Dendritic cell treated with granulocyte-macrophage colony-stimulating factor and Interleukin-4, amounts not matched to agents 40 ng/mL and 50 ng/mL, for 4 days (primary cell): ENCODE measurements at regions not wholly inside any gene's neighbourhood (a gene's known extent, or its start where the extent isn't known, plus 50 kb on each side); places are given as distances from the start of the nearest gene placed in this dataset.

ENCODE experiments used
- H3K27ac Mint-ChIP-seq: one replicate; pipeline ENCODE4 v1.8.0; 2022; ENCODE audit warnings: mild to moderate bottlenecking, mixed read lengths
- H3K27me3 Mint-ChIP-seq: one replicate; pipeline ENCODE4 v1.8.0; 2022; ENCODE audit warnings: mild to moderate bottlenecking, mixed read lengths
- H3K36me3 Mint-ChIP-seq: one replicate; pipeline ENCODE4 v1.8.0; 2022; ENCODE audit warnings: low read depth, mixed read lengths
- H3K4me1 Mint-ChIP-seq: one replicate; pipeline ENCODE4 v1.8.0; 2022; ENCODE audit warnings: low read depth, mixed read lengths
- H3K4me3 Mint-ChIP-seq: one replicate; pipeline ENCODE4 v1.8.0; 2022; ENCODE audit warnings: mild to moderate bottlenecking, moderate library complexity, mixed read lengths
- H3K9me3 Mint-ChIP-seq: one replicate; pipeline ENCODE4 v1.8.0; 2022; ENCODE audit warnings: mixed read lengths
- intact Hi-C: fragments of 100-400 bp; cut with micrococcal nuclease; formaldehyde crosslinking; loops from one replicate; pipeline ENCODE4 v1.15.0; 2022

- Mint-ChIP-seq H3K4me3 (no peak overlapping the region), H3K4me1 (no peaks in the 10 kb centered on the region), H3K27ac (no peak overlapping the region), H3K9me3 (no peaks in the 10 kb centered on the region), H3K27me3 (no peaks in the 10 kb centered on the region), H3K36me3 (no peaks in the 10 kb centered on the region)
- intact Hi-C loops: no loop called here
Observed at GRCh38 chr13:105607426-105607825, 928.0 kb downstream of the EFNB2 start.

- Mint-ChIP-seq H3K27ac (no peak overlapping the region), H3K36me3 (no peaks in the 10 kb centered on the region), H3K4me1 (no peaks in the 10 kb centered on the region), H3K4me3 (no peak overlapping the region), H3K27me3 (no peaks in the 10 kb centered on the region), H3K9me3 (no peaks in the 10 kb centered on the region)
- intact Hi-C loops: no loop called here
Observed at GRCh38 chr13:105607016-105607415, 928.4 kb downstream of the EFNB2 start.

- Mint-ChIP-seq H3K27ac (no peak overlapping the region), H3K27me3 (no peaks in the 10 kb centered on the region), H3K9me3 (peaks cover 28% of the 10 kb centered on the region), H3K4me3 (no peak overlapping the region), H3K4me1 (no peaks in the 10 kb centered on the region), H3K36me3 (no peaks in the 10 kb centered on the region)
- intact Hi-C loops: no loop called here
Observed at GRCh38 chr13:105602956-105603670, 932.3 kb downstream of the EFNB2 start.

- Mint-ChIP-seq H3K36me3 (no peaks in the 10 kb centered on the region), H3K4me3 (no peak overlapping the region), H3K27me3 (no peaks in the 10 kb centered on the region), H3K4me1 (no peaks in the 10 kb centered on the region), H3K27ac (no peak overlapping the region), H3K9me3 (peaks cover 54% of the 10 kb centered on the region)
- intact Hi-C loops: no loop called here
Observed at GRCh38 chr13:105599477-105600037, 935.9 kb downstream of the EFNB2 start.

GRCh38 chr13:105598529-105598928 is 936.9 kb downstream of the EFNB2 start:
- H3K36me3 Mint-ChIP-seq: no peaks in the 10 kb centered on the region
- peaks cover 56% of the 10 kb centered on the region for H3K9me3 Mint-ChIP-seq

GRCh38 chr13:105597573-105597972 is 937.9 kb downstream of the EFNB2 start:
- Mint-ChIP-seq H3K4me3 (no peak overlapping the region), H3K4me1 (no peaks in the 10 kb centered on the region), H3K36me3 (no peaks in the 10 kb centered on the region), H3K27me3 (no peaks in the 10 kb centered on the region), H3K27ac (no peak overlapping the region), H3K9me3 (peaks cover 56% of the 10 kb centered on the region)
- intact Hi-C loops: no loop called here

More at GRCh38 chr13:105598529-105598928, 936.9 kb downstream of the EFNB2 start:
- Mint-ChIP-seq H3K4me3 (no peak overlapping the region), H3K27ac (no peak overlapping the region), H3K4me1 (no peaks in the 10 kb centered on the region), H3K27me3 (no peaks in the 10 kb centered on the region)
- intact Hi-C loops: no loop called here

DNA sequence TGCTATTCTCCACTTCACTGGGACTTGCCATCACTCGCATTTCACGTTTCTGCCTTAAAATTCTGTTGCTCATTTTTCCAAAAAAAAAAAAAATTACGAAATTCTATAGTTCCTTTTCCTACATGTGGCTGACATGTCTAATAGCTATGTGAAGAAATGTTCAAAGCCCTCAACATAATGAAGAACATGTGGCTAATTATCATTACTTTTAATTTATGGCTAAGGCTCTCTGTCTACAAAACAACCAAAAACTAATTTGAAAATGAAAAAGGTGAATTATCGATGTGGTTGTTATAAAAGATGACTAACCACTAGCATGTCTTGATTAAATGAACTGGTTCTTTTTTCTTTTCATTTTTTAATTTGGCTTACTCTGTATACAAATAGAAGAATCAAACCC is 940.0 kb downstream of the EFNB2 start:
- no peak overlapping the region for H3K27ac Mint-ChIP-seq
- intact Hi-C loops: no loop called here
- H3K9me3 Mint-ChIP-seq: peaks cover 46% of the 10 kb centered on the region
- H3K4me1 Mint-ChIP-seq: no peaks in the 10 kb centered on the region
- H3K27me3 Mint-ChIP-seq: no peaks in the 10 kb centered on the region
- H3K4me3 Mint-ChIP-seq: no peak overlapping the region
- no peaks in the 10 kb centered on the region for H3K36me3 Mint-ChIP-seq

DNA sequence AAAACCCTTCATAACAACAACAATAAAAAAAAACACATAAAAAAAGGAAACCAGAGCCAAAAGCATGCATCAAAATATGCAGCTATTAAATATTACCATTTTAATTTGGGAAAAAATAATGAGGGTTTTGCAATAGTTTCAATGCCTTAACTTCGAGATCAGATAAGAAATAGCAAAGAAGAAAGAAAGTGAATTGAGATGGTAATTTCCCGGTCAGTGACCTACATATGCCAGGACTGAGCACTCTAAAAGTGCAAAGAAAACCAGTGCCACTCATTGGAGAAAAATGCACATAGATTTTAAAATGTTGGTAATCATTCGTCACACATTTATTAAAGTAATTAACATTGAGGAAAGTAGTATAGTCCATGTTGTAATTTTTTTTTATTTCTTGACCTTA is 944.2 kb downstream of the EFNB2 start:
- H3K27ac Mint-ChIP-seq: no peak overlapping the region
- H3K9me3 Mint-ChIP-seq: peaks cover 25% of the 10 kb centered on the region
- H3K27me3 Mint-ChIP-seq: no peaks in the 10 kb centered on the region
- H3K4me3 Mint-ChIP-seq: no peak overlapping the region
- H3K36me3 Mint-ChIP-seq: no peaks in the 10 kb centered on the region
- no peaks in the 10 kb centered on the region for H3K4me1 Mint-ChIP-seq
- intact Hi-C loops: no loop called here

DNA sequence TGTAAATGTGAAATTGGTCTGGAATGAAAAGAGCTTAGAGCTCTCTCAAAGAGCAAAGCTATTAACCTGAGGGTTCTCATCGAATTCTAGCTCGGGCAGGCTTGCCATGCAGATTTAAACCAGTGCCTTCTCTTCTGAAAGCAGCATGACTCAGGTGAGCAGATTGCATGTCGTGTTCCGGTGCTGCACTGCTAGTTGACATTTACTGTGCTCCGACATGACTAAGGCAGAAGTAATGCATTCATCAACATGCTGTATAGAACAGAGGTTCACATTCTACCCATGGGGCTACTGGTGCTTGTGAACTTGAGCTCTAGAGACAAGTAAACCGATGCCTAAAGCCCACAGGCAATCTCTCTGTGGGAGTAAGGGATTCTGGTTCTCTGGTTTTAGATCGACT is 947.7 kb downstream of the EFNB2 start:
- no peaks in the 10 kb centered on the region for H3K36me3 Mint-ChIP-seq
- intact Hi-C loops: no loop called here
- H3K27me3 Mint-ChIP-seq: no peaks in the 10 kb centered on the region
- no peaks in the 10 kb centered on the region for H3K4me1 Mint-ChIP-seq
- H3K9me3 Mint-ChIP-seq: peaks cover 33% of the 10 kb centered on the region
- no peak overlapping the region for H3K4me3 Mint-ChIP-seq
- H3K27ac Mint-ChIP-seq: no peak overlapping the region

DNA sequence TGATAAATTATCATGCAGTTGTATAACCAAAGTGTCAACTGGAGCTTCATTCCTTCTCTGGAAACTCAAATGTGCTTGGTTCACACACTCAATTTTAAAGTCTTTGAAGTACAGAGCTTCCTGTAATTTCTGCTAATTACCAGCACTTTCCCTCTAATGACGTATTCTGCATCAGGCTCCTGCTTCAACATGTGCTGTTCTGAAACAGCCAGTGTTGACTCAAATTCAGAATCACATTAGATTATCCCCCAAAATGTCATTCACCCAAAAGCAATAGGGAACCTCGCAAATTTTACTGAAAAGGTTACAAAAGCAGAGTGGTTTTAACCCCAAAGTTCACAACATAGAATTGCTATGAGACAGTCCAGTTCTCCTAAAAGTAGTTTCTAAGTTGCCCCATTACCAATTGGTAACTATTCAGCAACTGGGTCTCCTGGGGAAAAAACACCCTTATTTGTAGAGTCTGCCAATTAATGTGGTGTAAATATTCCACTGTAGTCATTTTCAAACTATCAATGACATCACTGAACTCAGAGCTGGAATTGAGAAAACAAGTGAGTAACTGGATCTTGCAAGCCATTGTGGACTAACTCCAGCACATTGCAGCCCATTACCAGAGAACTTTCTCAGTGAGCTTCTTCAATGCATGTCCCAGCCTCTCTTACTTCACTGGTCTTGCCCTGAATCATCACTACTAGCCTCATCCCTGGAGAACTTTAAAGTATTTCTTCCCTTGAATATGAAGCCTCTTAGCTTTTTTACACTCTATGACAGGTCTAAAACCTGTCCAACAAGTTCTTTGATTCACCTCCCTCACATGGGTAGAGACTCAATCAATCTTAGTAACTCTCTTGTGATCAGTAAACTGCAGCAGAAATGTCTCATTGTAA is 955.4 kb downstream of the EFNB2 start:
- intact Hi-C loops: no loop called here
- H3K36me3 Mint-ChIP-seq: no peaks in the 10 kb centered on the region

GRCh38 chr13:105573136-105573535 is 962.3 kb downstream of the EFNB2 start:
- Mint-ChIP-seq H3K4me1 (no peaks in the 10 kb centered on the region), H3K36me3 (no peaks in the 10 kb centered on the region), H3K27me3 (no peaks in the 10 kb centered on the region), H3K4me3 (no peak overlapping the region), H3K27ac (no peak overlapping the region), H3K9me3 (peaks cover 45% of the 10 kb centered on the region)
- intact Hi-C loops: no loop called here

More for the DNA sequence above, 955.4 kb downstream of the EFNB2 start:
- Mint-ChIP-seq H3K4me1 (no peaks in the 10 kb centered on the region), H3K4me3 (no peak overlapping the region), H3K9me3 (peaks cover 55% of the 10 kb centered on the region), H3K27me3 (no peaks in the 10 kb centered on the region), H3K27ac (no peak overlapping the region)

DNA sequence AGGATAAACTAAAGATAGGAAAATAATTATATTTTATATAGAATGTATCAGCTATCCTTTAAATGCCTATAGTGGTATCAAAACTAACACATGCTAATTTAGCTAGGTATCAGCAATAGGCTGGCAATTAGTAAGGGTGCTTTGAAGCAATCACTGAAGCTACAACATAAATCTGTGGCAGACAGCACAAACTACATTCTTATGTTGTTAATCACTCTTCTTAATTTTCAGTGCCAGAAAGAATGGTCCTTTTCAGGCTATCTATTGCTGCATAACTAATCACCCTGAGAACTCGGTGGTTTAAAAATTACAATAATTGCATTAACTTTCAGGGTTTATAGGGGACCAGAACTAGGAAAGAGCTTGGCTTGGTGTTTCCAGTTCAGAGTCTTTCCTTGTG is 963.1 kb downstream of the EFNB2 start:
- H3K4me1 Mint-ChIP-seq: no peaks in the 10 kb centered on the region
- intact Hi-C loops: no loop called here
- H3K27me3 Mint-ChIP-seq: no peaks in the 10 kb centered on the region
- peaks cover 45% of the 10 kb centered on the region for H3K9me3 Mint-ChIP-seq
- H3K4me3 Mint-ChIP-seq: no peak overlapping the region
- H3K27ac Mint-ChIP-seq: no peak overlapping the region
- no peaks in the 10 kb centered on the region for H3K36me3 Mint-ChIP-seq

DNA sequence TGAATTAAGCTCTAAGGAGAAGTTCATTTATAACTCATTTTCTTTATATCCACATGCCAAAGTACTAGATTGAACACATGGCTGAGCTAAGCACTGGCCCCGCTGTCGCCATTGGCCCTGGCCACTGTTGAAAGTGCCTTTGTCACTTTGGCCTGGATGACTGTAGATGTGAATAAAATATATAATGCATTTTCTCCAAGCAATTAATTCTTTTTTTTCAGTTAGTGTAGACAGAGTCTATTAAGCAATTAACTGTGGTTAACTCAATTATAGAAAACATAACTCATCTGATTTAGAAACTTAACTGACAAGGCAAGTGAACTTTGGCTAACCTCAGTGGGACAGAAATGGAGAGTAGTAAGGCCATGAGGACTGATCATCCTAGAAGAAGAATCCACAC is 965.6 kb downstream of the EFNB2 start:
- H3K9me3 Mint-ChIP-seq: peaks cover 38% of the 10 kb centered on the region
- no peaks in the 10 kb centered on the region for H3K4me1 Mint-ChIP-seq
- H3K36me3 Mint-ChIP-seq: no peaks in the 10 kb centered on the region
- intact Hi-C loops: no loop called here
- H3K27ac Mint-ChIP-seq: no peak overlapping the region
- H3K4me3 Mint-ChIP-seq: no peak overlapping the region
- H3K27me3 Mint-ChIP-seq: no peaks in the 10 kb centered on the region

GRCh38 chr13:105567951-105568525 is 967.4 kb downstream of the EFNB2 start:
- Mint-ChIP-seq H3K9me3 (peaks cover 28% of the 10 kb centered on the region), H3K27me3 (no peaks in the 10 kb centered on the region), H3K27ac (no peak overlapping the region), H3K36me3 (no peaks in the 10 kb centered on the region), H3K4me3 (no peak overlapping the region), H3K4me1 (no peaks in the 10 kb centered on the region)
- intact Hi-C loops: no loop called here
